Heart right ventricle (tissue), 16 donors: ENCODE measurements at regions not wholly inside any gene's neighbourhood (a gene's known extent, or its start where the extent isn't known, plus 50 kb on each side); places are given as distances from the start of the nearest gene placed in this dataset.

Source experiments
- ATAC-seq, 8 donors: fragments of 200-7000 bp; cut with Tn5 transposase; one replicate each; pipeline ENCODE4 v1.9.1; 2020; ENCODE audit warnings: mild to moderate bottlenecking in 8 of 8, moderate library complexity in 8 of 8, moderate number of reproducible peaks in 1 of 8
- DNase-seq, 2 donors: peaks; one replicate each; pipeline ENCODE4 v3.0.0-alpha.2; 2020
- H3K27ac ChIP-seq, 10 donors: fragments of 200-600 bp; sonication (generic) in 2 of 10; one replicate each; pipeline versions ENCODE4 v1.5.0 to v1.8.0; 2020 to 2022; ENCODE audit warnings: mild to moderate bottlenecking in 3 of 10
- H3K27me3 ChIP-seq, 7 donors: fragments of 200-600 bp; one replicate each; pipeline ENCODE4 v1.8.0; 2021 to 2022; ENCODE audit warnings: mild to moderate bottlenecking in 2 of 7
- H3K36me3 ChIP-seq, 9 donors: fragments of 200-600 bp; sonication (generic) in 1 of 9; one replicate each; pipeline versions ENCODE4 v1.5.0 to v1.8.0; 2020 to 2022; ENCODE audit warnings: mild to moderate bottlenecking in 2 of 9
- H3K4me1 ChIP-seq, 9 donors: fragments of 200-600 bp; sonication (generic) in 1 of 9; one replicate each; pipeline versions ENCODE4 v1.5.0 to v1.8.0; 2020 to 2022; ENCODE audit warnings: mild to moderate bottlenecking in 4 of 9
- H3K4me3 ChIP-seq, 10 donors: fragments of 200-600 bp; sonication (generic) in 2 of 10; one replicate each; pipeline versions ENCODE4 v1.5.0 to v1.8.0; 2020 to 2022; ENCODE audit warnings: mild to moderate bottlenecking in 7 of 10, moderate library complexity in 2 of 10
- H3K9me3 ChIP-seq, 11 donors: fragments of 200-600 bp in 10 of 11; sonication (generic) in 2 of 11; one replicate each; pipeline versions ENCODE4 v1.5.0 to v1.8.0; 2013 to 2022; ENCODE audit warnings: mild to moderate bottlenecking in 2 of 11, control low read depth in 1 of 11, moderate library complexity in 1 of 11
- WGBS, 2 donors: extraction: QIAGEN DNeasy Blood & Tissue Kit; methylation state at CpG; one replicate each; pipeline ENCODE4 v1.1.7; 2013; ENCODE audit warnings: inconsistent platforms in 1 of 2; 5-methylcytosine and 5-hydroxymethylcytosine counted together
- intact Hi-C, 10 donors: fragments of 100-400 bp; cut with DNase I; formaldehyde crosslinking; loops; one replicate each; pipeline versions ENCODE4 v1.11.1 to v1.14.2; 2022
- TF ChIP-seq, protein P1 (sequence below), 9 donors: fragments of 200-600 bp; sonication (generic) in 2 of 9; IDR thresholded peaks; one replicate each; pipeline versions ENCODE4 v1.5.0 to v1.8.0; 2021 to 2022; ENCODE audit warnings: antibody characterized with exemption in 9 of 9, mild to moderate bottlenecking in 5 of 9, moderate library complexity in 1 of 9
- donor health status: Arrhythmogenic right ventricular cardiomyopathy.
- donor health status: ischemic (EF 13 %, LVEDD 7.1; RV severe dilation, severe dysfunction).
- donor health status: healthy with polysubstance abuse.
- donor health status: DM: no; HTN: yes; CAD: no.
- donor health status: DM: no; HTN: no; CAD: no.
- donor health status: ischemic (EF 25% LVEDD 6.9; RV normal size, moderate dysfunction).
- donor health status: ischemic (EF 25% LVEDD 5.7; RV mildly dilated, moderate dysfunction).
- donor health status: healthy.
- donor health status: DM: yes; HTN: yes; CAD: no.
- donor health status: Ischemic cardiomyopathy.
- donor health status: ischemic (EF 35%, LVEDD 5.7; RV mildly dilated, moderate dysfunction).
- donor health status: nonischemic (EF 11% LVEDD 7.7; RV severe dilation, severe dysfunction).
- donor health status: DM: yes; HTN: yes; CAD: no.
- donor health status: PGD.
- donor health status: ischemic (EF 29% LVEDD 5.4; RV normal size, mild dysfunction).
- donor health status: nonischemic (EF 23%, LVEDD 6.1; RV moderate dilation, normal function).

DNA sequence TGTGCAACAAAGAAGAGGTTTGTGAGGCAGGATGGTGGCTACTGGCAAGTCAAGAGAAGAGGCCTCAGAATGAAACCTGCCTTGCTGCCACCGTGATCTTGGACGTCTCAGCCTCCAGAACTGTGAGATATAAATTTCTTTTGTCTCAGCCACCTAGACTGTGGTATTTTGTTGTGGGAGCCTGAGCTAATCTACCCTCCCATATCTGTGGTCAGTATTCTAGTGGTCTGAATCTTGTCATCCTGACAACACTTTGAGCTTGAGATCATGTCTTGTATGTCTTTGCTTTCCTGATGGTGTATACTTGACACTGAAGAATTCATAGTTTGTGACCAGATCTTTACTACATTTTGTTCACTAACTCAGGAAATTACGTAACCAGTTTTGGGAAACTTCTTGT lies 240.6 kb upstream of the GOLIM4 start:
- H3K4me1 ChIP-seq = peaks cover 0 to 6% (median 4%) of the 10 kb centered on the region in 9 donors
- ATAC-seq (no peak), DNase-seq (no peak)
- TF ChIP-seq, protein P1, sequence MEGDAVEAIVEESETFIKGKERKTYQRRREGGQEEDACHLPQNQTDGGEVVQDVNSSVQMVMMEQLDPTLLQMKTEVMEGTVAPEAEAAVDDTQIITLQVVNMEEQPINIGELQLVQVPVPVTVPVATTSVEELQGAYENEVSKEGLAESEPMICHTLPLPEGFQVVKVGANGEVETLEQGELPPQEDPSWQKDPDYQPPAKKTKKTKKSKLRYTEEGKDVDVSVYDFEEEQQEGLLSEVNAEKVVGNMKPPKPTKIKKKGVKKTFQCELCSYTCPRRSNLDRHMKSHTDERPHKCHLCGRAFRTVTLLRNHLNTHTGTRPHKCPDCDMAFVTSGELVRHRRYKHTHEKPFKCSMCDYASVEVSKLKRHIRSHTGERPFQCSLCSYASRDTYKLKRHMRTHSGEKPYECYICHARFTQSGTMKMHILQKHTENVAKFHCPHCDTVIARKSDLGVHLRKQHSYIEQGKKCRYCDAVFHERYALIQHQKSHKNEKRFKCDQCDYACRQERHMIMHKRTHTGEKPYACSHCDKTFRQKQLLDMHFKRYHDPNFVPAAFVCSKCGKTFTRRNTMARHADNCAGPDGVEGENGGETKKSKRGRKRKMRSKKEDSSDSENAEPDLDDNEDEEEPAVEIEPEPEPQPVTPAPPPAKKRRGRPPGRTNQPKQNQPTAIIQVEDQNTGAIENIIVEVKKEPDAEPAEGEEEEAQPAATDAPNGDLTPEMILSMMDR (IDR thresholded peaks at IDR 0.05) = no peak
- H3K4me3 ChIP-seq = no peak overlapping the region
- H3K36me3 ChIP-seq = no peaks in the 10 kb centered on the region
- WGBS, 2 donors = 48 to 62% methylated on average over 3 of the region's 3 CpGs
- no peaks in the 10 kb centered on the region for H3K9me3 ChIP-seq
- no peak overlapping the region for H3K27ac ChIP-seq
- intact Hi-C loops = no loop called here
- H3K27me3 ChIP-seq = no peaks in the 10 kb centered on the region

DNA sequence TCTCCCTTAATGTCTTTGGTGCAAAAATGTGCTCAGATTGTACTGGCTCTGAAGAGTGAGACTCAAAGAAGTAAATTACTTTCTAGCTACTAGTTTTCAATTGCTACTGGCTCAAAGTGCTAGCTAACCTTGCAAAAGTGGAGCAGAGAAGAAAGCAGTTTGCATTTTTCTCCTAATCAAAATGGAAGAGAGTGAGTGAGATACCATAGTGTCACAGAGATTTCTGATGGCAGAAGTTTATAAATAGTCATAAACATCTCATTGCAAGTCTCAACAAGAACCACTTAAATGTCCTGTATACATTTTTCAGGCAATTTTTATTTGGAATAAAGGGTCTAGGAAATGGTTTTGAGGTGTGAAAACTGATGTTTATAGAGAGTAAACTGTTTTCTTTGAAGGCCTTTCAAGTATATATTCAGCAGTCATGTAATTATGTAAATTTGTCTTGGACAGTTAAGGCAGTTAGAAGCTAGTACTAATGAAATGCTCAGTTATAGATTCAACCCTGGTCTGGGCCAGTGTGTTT lies 237.7 kb upstream of the GOLIM4 start:
- H3K9me3 ChIP-seq = no peaks in the 10 kb centered on the region
- TF ChIP-seq, protein P1 (IDR thresholded peaks at IDR 0.05) = no peak
- ATAC-seq = no peak
- no peaks in the 10 kb centered on the region for H3K36me3 ChIP-seq
- H3K27ac ChIP-seq = no peak overlapping the region
- no peak overlapping the region for H3K4me3 ChIP-seq
- intact Hi-C loops = no loop called here
- no peaks in the 10 kb centered on the region for H3K4me1 ChIP-seq
- no peaks in the 10 kb centered on the region for H3K27me3 ChIP-seq
- no peak for DNase-seq

DNA sequence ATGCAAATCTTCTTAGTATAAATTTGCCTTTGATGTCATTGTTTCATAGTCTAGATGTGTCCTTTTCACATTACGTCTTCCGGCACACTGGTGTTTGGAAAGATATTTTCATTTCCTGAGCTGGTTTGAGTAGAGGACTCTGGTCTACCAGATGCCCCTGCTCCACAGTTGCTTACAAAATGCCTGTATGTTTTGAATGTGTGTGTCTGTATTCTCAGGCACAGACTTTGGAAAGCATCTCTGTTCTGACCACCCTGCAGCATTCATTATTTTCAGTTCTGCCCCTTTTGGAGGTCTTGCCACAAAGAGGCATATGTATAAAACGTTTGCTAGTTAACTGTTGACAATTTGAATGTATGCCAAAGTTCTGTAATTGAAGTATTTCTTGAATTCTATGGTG lies 236.0 kb upstream of the GOLIM4 start:
- H3K4me3 ChIP-seq = no peak overlapping the region
- 50 to 56% methylated on average over 3 of the region's 3 CpGs for WGBS, 2 donors
- H3K9me3 ChIP-seq = no peaks in the 10 kb centered on the region
- TF ChIP-seq, protein P1 (IDR thresholded peaks at IDR 0.05) = no peak
- intact Hi-C loops = no loop called here
- H3K36me3 ChIP-seq = no peaks in the 10 kb centered on the region
- H3K27ac ChIP-seq = no peak overlapping the region
- H3K4me1 ChIP-seq = no peaks in the 10 kb centered on the region
- H3K27me3 ChIP-seq = no peaks in the 10 kb centered on the region
- DNase-seq (no peak), ATAC-seq (no peak)

DNA sequence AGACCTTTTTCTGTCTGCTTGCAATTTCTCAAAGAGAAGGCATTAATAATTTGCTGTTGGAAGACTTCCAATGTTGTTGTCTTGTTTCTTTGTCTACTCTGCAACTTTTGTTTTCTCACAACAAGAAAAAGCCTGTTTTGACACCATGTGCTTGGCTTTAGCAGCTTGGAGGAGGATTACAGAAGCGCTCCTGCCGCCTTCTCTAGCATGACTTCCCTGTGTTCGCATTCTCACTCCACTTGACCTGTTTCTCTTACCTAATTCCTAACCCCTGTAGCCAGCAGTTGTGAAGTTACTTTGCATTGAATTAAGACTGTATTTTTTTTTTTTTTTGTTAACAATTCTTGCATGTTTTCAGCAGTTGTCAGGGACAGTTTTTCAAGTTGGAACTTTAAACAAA lies 235.3 kb upstream of the GOLIM4 start:
- H3K27ac ChIP-seq = no peak overlapping the region
- WGBS, 2 donors = 96 to 98% methylated on average over 3 of the region's 3 CpGs
- no peaks in the 10 kb centered on the region for H3K27me3 ChIP-seq
- intact Hi-C loops = no loop called here
- TF ChIP-seq, protein P1 (IDR thresholded peaks at IDR 0.05) = no peak
- H3K36me3 ChIP-seq = no peaks in the 10 kb centered on the region
- no peak overlapping the region for H3K4me3 ChIP-seq
- H3K9me3 ChIP-seq = no peaks in the 10 kb centered on the region
- no peak for ATAC-seq
- H3K4me1 ChIP-seq = no peaks in the 10 kb centered on the region
- no peak for DNase-seq
